ENCODE measurements at regions not wholly inside any gene's neighbourhood (a gene's known extent, or its start where the extent isn't known, plus 50 kb on each side); places are given as distances from the start of the nearest gene placed in this dataset.
"Not testable (repeated sequence)": the region's sequence is repeated elsewhere in the genome, so short reads cannot be mapped to it uniquely, and the experiment has no call there.

DNA sequence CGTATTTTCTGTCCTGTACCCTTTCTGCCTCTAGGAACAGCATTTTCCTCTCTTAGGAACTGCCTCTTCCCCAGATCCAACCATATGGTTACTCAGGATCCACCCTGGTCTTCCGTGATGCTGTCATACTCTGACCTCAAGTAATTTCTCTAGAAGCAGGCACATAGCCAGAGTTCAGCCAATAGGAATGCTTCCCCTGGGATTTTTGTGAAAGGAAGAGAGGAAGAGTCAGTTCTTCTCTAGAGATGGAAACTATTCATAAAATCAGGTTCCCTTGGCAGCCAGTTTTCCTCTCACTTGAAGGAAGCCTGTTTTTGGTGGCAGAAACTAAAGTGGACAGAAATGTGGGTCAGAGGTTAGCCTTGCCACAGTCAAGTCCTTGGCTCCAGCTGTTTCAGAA lies 400.1 kb upstream of the PCSK5 start:
- no peak for DNase-seq (ENCODE audit: low read depth, low spot score)
- ChIA-PET CTCF (no interaction called here), POLR2A (no interaction called here)
- peaks cover 10% of the 10 kb centered on the region; the same call in 1 of the 2 replicates for H3K9me3 ChIP-seq (ENCODE audit: control insufficient read depth, insufficient read depth, low read length)
- no peak overlapping the region for H3K27ac ChIP-seq (ENCODE audit: low read depth, low read length)
- TF ChIP-seq, protein P1, sequence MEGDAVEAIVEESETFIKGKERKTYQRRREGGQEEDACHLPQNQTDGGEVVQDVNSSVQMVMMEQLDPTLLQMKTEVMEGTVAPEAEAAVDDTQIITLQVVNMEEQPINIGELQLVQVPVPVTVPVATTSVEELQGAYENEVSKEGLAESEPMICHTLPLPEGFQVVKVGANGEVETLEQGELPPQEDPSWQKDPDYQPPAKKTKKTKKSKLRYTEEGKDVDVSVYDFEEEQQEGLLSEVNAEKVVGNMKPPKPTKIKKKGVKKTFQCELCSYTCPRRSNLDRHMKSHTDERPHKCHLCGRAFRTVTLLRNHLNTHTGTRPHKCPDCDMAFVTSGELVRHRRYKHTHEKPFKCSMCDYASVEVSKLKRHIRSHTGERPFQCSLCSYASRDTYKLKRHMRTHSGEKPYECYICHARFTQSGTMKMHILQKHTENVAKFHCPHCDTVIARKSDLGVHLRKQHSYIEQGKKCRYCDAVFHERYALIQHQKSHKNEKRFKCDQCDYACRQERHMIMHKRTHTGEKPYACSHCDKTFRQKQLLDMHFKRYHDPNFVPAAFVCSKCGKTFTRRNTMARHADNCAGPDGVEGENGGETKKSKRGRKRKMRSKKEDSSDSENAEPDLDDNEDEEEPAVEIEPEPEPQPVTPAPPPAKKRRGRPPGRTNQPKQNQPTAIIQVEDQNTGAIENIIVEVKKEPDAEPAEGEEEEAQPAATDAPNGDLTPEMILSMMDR (IDR thresholded peaks at IDR 0.05; ENCODE audit: low read depth, low read length) = no peak
- H3K27me3 ChIP-seq (ENCODE audit: control insufficient read depth, insufficient read depth, low read length) = no peaks in the 10 kb centered on the region
- no peak overlapping the region for H3K4me3 ChIP-seq (ENCODE audit: low read depth, low read length)

DNA sequence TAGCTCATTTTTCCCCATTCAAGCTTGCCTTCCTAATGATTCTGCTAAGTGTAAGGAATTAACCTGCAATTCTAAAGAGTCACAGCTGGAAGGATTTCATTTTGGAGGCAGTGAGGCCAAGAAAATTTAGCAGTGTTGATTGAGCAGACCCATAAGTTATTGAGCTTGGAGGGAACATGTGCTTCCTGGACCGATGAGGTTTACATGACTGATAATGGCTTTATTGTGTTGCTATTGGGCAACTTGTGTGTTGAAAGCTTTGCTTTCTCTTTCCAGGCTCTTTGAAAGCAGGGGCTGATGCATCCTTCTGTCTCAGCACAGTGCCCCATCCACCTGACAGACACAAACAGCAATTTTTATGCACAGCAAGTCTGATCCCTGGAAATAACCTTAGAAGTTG lies 398.9 kb upstream of the PCSK5 start:
- ChIA-PET POLR2A (no interaction called here), CTCF (no interaction called here)
- no peak overlapping the region for H3K27ac ChIP-seq (ENCODE audit: low read depth, low read length)
- peaks cover 10% of the 10 kb centered on the region; the same call in 1 of the 2 replicates for H3K9me3 ChIP-seq (ENCODE audit: control insufficient read depth, insufficient read depth, low read length)
- no peaks in the 10 kb centered on the region for H3K27me3 ChIP-seq (ENCODE audit: control insufficient read depth, insufficient read depth, low read length)
- no peak for DNase-seq (ENCODE audit: low read depth, low spot score)
- H3K4me3 ChIP-seq (ENCODE audit: low read depth, low read length) = no peak overlapping the region
- TF ChIP-seq, protein P1 (IDR thresholded peaks at IDR 0.05; ENCODE audit: low read depth, low read length) = no peak

DNA sequence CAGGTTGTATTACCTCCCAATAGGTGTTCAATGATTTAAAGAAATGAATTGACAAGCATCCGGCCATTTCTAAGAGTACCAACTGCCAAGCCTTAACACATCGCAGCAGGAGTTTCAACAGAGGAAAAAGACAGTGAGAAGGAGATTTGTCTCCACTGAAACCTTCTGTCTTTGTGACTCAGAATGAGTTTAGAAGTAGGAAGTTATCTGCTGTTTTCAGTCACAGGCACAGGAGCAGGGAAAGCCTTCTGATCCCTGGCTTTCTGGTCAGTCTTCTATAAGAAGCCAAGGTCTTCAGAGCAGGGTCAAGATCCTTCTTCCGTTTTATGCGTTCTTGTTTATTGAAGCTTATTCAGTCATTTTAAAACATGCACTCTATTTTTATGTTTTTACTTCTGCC lies 390.7 kb upstream of the PCSK5 start:
- TF ChIP-seq, protein P1 (IDR thresholded peaks at IDR 0.05; ENCODE audit: low read depth, low read length) = no peak
- CTCF ChIA-PET = no interaction called here
- Histone ChIP-seq H3K9me3 (ENCODE audit: control insufficient read depth, insufficient read depth, low read length) (no peaks in the 10 kb centered on the region), H3K4me3 (ENCODE audit: low read depth, low read length) (no peak overlapping the region), H3K27ac (ENCODE audit: low read depth, low read length) (no peak overlapping the region), H3K27me3 (ENCODE audit: control insufficient read depth, insufficient read depth, low read length) (no peaks in the 10 kb centered on the region)
- no peak for DNase-seq (ENCODE audit: low read depth, low spot score)
- POLR2A ChIA-PET = no interaction called here

DNA sequence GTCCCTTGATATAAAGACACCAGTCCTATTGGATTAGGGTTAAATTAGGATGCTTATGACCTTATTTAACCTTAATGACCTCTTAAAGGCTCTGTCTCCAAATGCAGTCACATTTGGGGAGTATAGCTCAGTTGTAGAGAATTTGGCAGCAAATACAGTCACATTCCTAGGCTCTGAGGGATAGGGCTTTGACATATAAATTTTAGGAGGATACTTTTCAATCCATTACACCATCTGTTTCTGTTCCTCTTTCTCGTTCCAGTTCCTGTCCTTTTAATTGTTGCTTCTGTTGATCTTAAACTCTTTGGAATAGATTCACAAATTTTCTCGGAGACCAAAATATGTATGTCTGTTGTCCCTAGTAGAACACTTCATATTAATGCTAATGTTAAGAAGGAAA lies 390.0 kb upstream of the PCSK5 start:
- H3K27me3 ChIP-seq (ENCODE audit: control insufficient read depth, insufficient read depth, low read length) = no peaks in the 10 kb centered on the region
- no peak for DNase-seq (ENCODE audit: low read depth, low spot score)
- no peak overlapping the region for H3K27ac ChIP-seq (ENCODE audit: low read depth, low read length)
- no peaks in the 10 kb centered on the region for H3K9me3 ChIP-seq (ENCODE audit: control insufficient read depth, insufficient read depth, low read length)
- CTCF ChIA-PET = no interaction called here
- TF ChIP-seq, protein P1 (IDR thresholded peaks at IDR 0.05; ENCODE audit: low read depth, low read length) = no peak
- no peak overlapping the region for H3K4me3 ChIP-seq (ENCODE audit: low read depth, low read length)
- POLR2A ChIA-PET = no interaction called here

DNA sequence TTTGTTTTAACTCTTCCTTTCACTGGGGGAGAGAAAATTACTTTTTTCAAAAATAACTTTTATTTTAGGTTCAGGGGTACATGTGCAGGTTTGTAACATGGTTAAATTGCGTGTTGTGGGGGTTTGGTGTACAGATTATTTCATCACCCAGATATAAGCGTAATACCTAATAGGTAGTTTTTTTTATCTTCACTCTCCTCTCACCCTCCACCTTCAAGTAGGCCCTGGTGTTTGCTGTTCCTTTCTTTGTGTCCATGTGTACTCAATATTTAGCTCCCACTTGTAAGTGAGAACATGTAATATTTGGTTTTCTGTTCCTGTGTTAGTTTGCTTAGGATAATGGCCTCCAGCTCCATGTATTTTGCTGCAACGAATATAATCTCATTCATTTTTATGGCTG lies 389.5 kb upstream of the PCSK5 start:
- CTCF ChIA-PET = interaction anchor here (0.6 kb wide), 1 partner anchor 588 kb away, joined by 3 read pairs; no protein-coding TSS in a partner anchor
- H3K27ac ChIP-seq (ENCODE audit: low read depth, low read length); H3K9me3 ChIP-seq (ENCODE audit: control insufficient read depth, insufficient read depth, low read length); POLR2A ChIA-PET; DNase-seq (ENCODE audit: low read depth, low spot score); H3K27me3 ChIP-seq (ENCODE audit: control insufficient read depth, insufficient read depth, low read length); H3K4me3 ChIP-seq (ENCODE audit: low read depth, low read length): not testable (repeated sequence)

DNA sequence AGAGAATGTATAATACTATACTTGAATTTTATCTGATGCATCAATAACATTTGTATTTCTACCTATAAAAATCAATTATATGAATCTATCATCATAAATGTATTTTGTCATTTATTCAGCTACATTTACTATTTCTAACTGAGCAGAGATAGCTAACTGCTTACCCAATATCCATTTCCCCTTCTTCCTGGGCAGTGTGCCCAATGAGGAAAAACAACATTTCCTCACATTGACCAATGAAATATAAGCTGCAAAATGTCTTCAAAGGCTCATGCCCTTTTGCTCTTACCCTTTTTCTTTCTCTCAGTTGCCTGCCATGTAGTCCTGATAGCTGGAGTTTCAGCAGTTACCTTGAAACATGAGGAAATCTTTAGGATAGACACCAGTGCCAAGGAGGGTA lies 385.8 kb upstream of the PCSK5 start:
- CTCF ChIA-PET = no interaction called here
- TF ChIP-seq, protein P1 (IDR thresholded peaks at IDR 0.05; ENCODE audit: low read depth, low read length) = no peak
- Histone ChIP-seq H3K4me3 (ENCODE audit: low read depth, low read length) (no peak overlapping the region), H3K27me3 (ENCODE audit: control insufficient read depth, insufficient read depth, low read length) (no peaks in the 10 kb centered on the region), H3K9me3 (ENCODE audit: control insufficient read depth, insufficient read depth, low read length) (no peaks in the 10 kb centered on the region), H3K27ac (ENCODE audit: low read depth, low read length) (no peak overlapping the region)
- no peak for DNase-seq (ENCODE audit: low read depth, low spot score)
- POLR2A ChIA-PET = no interaction called here

Measured in AG04450 (cell line).